HG03460 (cell line): ENCODE measurements at regions not wholly inside any gene's neighbourhood (a gene's known extent, or its start where the extent isn't known, plus 50 kb on each side); places are given as distances from the start of the nearest gene placed in this dataset.
"Not testable (repeated sequence)": the region's sequence is repeated elsewhere in the genome, so short reads cannot be mapped to it uniquely, and the experiment has no call there.

ENCODE experiments used
- ATAC-seq: cut with Tn5 transposase; IDR thresholded peaks from one replicate; pipeline ENCODE4 v1.9.1; 2021; ENCODE audit not compliant: unreplicated experiment

- no peak for ATAC-seq
These were observed 219.7 kb upstream of the PLD5 start for GRCh38 chr1:242743983-242744780.

- no peak for ATAC-seq
These were observed 214.5 kb upstream of the PLD5 start for GRCh38 chr1:242738702-242739645.

GRCh38 chr1:242736611-242737010, 212.1 kb upstream of the PLD5 start:
- no peak for ATAC-seq

- no peak for ATAC-seq
These were observed 210.8 kb upstream of the PLD5 start for GRCh38 chr1:242735323-242735722.

- ATAC-seq = no peak
These were observed 206.9 kb upstream of the PLD5 start for GRCh38 chr1:242731446-242731845.

GRCh38 chr1:242728696-242729095, 204.2 kb upstream of the PLD5 start:
- ATAC-seq = no peak

GRCh38 chr1:242723044-242723716, 198.7 kb upstream of the PLD5 start:
- ATAC-seq = no peak

GRCh38 chr1:242718967-242719366, 194.5 kb upstream of the PLD5 start:
- no peak for ATAC-seq

- no peak for ATAC-seq
These were observed 187.8 kb upstream of the PLD5 start for GRCh38 chr1:242712248-242712647.

GRCh38 chr1:242710847-242711246, 186.3 kb upstream of the PLD5 start:
- ATAC-seq = no peak

GRCh38 chr1:242710286-242710685, 185.8 kb upstream of the PLD5 start:
- no peak for ATAC-seq

GRCh38 chr1:242703467-242703866, 179.0 kb upstream of the PLD5 start:
- ATAC-seq = no peak

GRCh38 chr1:242692988-242693387, 168.5 kb upstream of the PLD5 start:
- ATAC-seq = no peak

GRCh38 chr1:242691610-242691945, 167.1 kb upstream of the PLD5 start:
- no peak for ATAC-seq

GRCh38 chr1:242690849-242691609, 166.5 kb upstream of the PLD5 start:
- no peak for ATAC-seq

GRCh38 chr1:242689378-242689777, 164.9 kb upstream of the PLD5 start:
- no peak for ATAC-seq

- ATAC-seq = no peak
These were observed 150.6 kb upstream of the PLD5 start for GRCh38 chr1:242674951-242675645.

GRCh38 chr1:242673652-242674051, 149.2 kb upstream of the PLD5 start:
- no peak for ATAC-seq

GRCh38 chr1:242673165-242673564, 148.7 kb upstream of the PLD5 start:
- ATAC-seq = not testable (repeated sequence)

- ATAC-seq = no peak
These were observed 145.5 kb upstream of the PLD5 start for GRCh38 chr1:242670019-242670418.
